NT2/D1 (cell line): ENCODE measurements at regions not wholly inside any gene's neighbourhood (a gene's known extent, or its start where the extent isn't known, plus 50 kb on each side); places are given as distances from the start of the nearest gene placed in this dataset.

Source experiments
- DNase-seq: peaks from one replicate; pipeline ENCODE4 v3.0.0-alpha.2; 2011; ENCODE audit warnings: low read depth, low spot score
- H3K27me3 ChIP-seq: 2 replicates; pipeline ENCODE4 v1.6.0; 2011; ENCODE audit warnings: mild to moderate bottlenecking; ENCODE audit not compliant: insufficient read length, insufficient read depth
- H3K36me3 ChIP-seq: 2 replicates; pipeline ENCODE4 v1.6.1; 2011; ENCODE audit warnings: mild to moderate bottlenecking, low read length, mixed read lengths; ENCODE audit not compliant: insufficient read depth, insufficient read length
- H3K4me1 ChIP-seq: 2 replicates; pipeline ENCODE4 v1.5.1; 2011; ENCODE audit not compliant: insufficient read depth, insufficient read length
- H3K4me3 ChIP-seq: 2 replicates; pipeline ENCODE4 v1.5.1; 2011; ENCODE audit warnings: low read depth; ENCODE audit not compliant: insufficient read length
- H3K9ac ChIP-seq: 2 replicates; pipeline ENCODE4 v1.6.0; 2011; ENCODE audit warnings: low read depth; ENCODE audit not compliant: insufficient read length
- H3K9me3 ChIP-seq: 2 replicates; pipeline ENCODE4 v1.5.1; 2011; ENCODE audit warnings: mild to moderate bottlenecking, low read length; ENCODE audit not compliant: insufficient read depth
- SUZ12 ChIP-seq: IDR thresholded peaks from 2 replicates; pipeline ENCODE4 v1.6.1; 2011; ENCODE audit not compliant: insufficient read length, insufficient read depth; ENCODE audit errors: extremely low read depth
- YY1 ChIP-seq: IDR thresholded peaks from 2 replicates; pipeline ENCODE4 v1.6.1; 2011; ENCODE audit not compliant: insufficient read length, insufficient read depth
- ZNF274 ChIP-seq: IDR thresholded peaks from 2 replicates; pipeline ENCODE4 v1.6.1; 2011; ENCODE audit warnings: mild to moderate bottlenecking, low read depth, low read length

DNA sequence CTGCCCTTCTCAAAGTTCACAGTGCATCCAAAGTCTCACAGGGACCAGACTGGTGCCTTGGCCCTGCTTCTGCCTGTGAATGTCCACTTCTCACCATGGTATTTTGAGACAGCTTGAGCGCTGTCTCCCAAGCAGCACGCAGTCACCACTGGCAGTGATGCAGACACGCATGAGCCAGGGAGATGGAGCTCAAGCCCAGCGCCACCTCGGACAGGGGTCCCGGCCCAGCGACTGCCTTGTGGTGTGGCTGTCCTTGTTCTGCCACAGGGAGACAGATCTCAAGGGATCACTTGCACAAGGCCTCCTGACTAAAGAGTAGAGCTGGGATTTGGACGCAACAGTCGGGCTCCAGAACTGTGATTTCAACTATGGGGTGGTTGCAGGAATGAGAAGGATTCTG, 92.6 kb upstream of the MBL2 start:
- H3K4me3 ChIP-seq = no peak overlapping the region
- peaks cover 24% of the 10 kb centered on the region; the same call in 1 of the 2 replicates for H3K9me3 ChIP-seq
- no peak overlapping the region for H3K9ac ChIP-seq
- no peaks in the 10 kb centered on the region for H3K36me3 ChIP-seq
- H3K27me3 ChIP-seq = no peaks in the 10 kb centered on the region
- no peaks in the 10 kb centered on the region for H3K4me1 ChIP-seq
- TF ChIP-seq YY1 (no peak), SUZ12 (no peak), ZNF274 (no peak)
- DNase-seq = no peak

DNA sequence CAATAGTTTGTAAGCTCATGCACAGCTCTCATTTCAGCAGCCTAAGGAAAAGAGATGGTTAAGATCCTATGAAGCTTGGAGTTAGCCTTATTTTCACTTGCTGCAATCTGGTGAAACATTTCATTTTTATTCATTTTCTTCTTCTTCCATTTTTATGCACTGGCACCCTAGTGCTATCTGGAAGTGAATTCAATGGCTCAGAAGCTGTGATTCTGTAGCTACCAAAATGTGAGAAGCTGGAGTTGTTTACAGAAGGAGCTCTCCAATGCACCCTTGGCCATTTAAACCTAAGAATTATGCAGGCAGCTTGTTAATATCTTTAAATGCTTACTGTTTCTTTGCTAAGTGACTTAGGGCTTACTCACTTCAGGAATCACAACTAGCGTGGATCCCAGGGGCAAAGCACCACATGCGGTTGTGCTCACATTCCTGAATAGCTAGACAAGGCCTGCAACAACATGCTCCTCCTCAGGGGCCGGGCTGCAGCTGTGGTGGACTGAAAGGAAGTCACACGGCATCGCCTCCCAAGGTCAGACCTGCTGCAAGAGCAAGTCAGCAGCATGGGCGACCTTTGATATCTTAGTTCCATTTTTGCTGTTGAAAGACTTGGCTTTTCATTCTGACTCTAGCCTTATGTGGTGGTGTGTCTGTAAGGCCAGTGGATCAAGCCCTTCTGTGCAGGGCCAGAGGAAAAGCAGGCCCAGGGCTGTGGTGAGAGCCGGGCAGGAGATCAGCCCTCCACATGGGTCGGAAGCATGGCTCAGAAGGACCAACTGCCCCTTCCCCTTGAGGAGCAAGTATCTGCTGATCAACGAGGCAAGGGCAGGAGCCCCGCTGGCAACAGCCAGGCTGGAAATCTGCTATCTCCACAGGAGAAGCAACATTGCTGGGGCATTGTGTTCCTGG, 91.9 kb upstream of the MBL2 start:
- Histone ChIP-seq H3K9me3 (peaks cover 19% of the 10 kb centered on the region; the same call in 1 of the 2 replicates), H3K4me1 (no peaks in the 10 kb centered on the region), H3K9ac (no peak overlapping the region), H3K4me3 (no peak overlapping the region), H3K36me3 (no peaks in the 10 kb centered on the region), H3K27me3 (no peaks in the 10 kb centered on the region)
- TF ChIP-seq ZNF274 = no peak
- TF ChIP-seq SUZ12 = no peak
- no peak for TF ChIP-seq YY1
- peak; percentile 57 for DNase-seq

DNA sequence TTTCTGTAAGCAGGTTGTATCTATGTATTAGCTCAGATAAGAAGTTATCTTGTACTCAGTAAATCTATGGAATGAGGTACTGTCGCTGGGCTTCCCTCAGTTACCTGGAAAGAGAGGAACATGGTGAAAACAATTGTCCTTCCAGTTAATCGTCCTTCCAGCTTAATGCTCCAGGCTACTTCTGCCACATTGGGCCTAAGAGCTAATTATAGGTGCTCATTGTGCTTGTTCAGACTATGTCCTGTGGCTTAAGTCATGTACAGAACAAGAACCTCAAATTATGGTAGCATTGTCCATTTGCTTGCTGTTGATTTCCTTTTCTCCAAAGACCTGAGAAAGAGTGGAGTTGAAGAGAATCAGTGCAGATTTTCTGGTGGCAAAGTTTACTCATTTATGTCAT, 86.1 kb upstream of the MBL2 start:
- H3K9ac ChIP-seq = no peak overlapping the region
- DNase-seq = no peak
- no peak overlapping the region for H3K4me3 ChIP-seq
- H3K36me3 ChIP-seq = no peaks in the 10 kb centered on the region
- H3K4me1 ChIP-seq = no peaks in the 10 kb centered on the region
- no peaks in the 10 kb centered on the region for H3K9me3 ChIP-seq
- TF ChIP-seq ZNF274 = no peak
- no peak for TF ChIP-seq SUZ12
- no peak for TF ChIP-seq YY1
- no peaks in the 10 kb centered on the region for H3K27me3 ChIP-seq

DNA sequence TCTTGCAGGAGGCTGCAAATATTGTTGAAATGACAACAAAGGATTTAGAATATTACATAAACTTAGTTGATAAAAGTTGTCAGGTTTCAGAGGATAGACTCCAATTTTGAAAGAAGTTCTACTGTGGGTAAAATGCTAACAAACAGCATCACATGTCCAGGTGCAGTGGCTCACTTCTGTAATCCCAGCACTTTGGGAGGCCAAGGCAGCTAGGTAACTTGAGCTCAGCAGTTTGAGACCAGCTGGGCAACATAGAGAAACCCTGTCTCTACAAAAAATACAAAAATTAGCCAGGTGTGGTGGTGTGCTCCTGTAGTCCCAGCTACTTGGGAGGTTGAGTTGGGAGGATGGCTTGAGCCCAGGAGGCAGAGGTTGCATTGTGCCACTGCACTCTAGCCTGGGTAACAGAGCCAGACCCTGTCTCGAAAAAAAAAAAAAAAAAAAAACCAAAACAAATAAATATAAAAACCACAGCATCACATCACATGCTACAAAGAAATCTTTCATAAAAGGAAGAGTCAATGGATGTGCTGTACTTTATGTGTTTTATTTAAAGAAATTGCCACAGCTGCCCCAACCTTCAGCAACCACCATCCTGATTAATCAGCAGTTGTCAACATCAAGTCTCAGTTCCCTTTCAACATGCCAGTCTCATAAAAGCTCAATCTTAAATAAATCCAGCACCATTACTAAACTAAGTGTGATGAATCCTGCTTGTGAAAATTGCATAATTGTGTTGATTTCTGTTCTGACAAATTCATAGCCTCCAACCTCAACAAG, 83.2 kb upstream of the MBL2 start:
- Histone ChIP-seq H3K4me3 (no peak overlapping the region), H3K27me3 (no peaks in the 10 kb centered on the region), H3K9ac (no peak overlapping the region), H3K4me1 (no peaks in the 10 kb centered on the region), H3K36me3 (no peaks in the 10 kb centered on the region), H3K9me3 (no peaks in the 10 kb centered on the region)
- no peak for DNase-seq
- TF ChIP-seq YY1 (no peak), ZNF274 (no peak), SUZ12 (no peak)

DNA sequence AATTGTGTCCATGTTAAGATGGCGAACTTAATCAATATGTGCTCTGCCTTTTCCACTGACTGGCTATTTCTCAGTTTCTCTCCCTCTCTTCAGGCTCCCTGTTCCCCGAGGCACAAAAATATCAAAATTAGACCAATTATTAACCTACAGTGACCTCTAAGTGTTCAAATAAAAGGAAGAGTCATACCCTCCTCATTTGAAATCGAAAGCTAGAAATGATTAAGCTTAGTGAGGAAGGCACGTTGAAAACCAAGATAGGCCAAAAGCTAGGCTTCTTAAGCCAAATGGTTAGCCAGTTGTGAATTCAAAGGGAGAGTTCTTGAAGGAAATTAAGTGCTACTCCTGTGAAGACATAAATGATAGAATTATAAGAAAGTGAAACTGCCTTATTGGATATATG, 81.1 kb upstream of the MBL2 start:
- no peak overlapping the region for H3K4me3 ChIP-seq

DNA sequence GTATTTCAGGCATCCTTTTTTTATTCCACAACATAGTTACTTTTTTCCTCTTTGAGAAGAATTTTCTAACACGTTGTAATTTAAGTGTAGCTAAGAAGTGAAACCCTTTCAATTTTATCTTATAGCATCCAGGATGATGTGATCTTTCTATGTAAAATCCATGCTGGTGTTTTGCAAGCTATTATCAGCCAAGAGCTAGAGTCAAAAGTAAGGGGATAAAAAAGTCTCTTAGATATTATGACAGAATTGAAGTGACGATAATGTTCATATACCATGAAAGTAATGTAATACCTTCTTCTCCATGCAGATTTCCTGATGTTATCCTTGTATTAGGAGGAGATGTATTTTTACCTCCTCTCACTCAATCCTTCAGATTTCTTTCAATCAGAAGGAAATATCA, 64.2 kb upstream of the MBL2 start:
- no peak for DNase-seq
- TF ChIP-seq SUZ12 (no peak), YY1 (no peak), ZNF274 (no peak)

More for the DNA sequence above, 81.1 kb upstream of the MBL2 start:
- Histone ChIP-seq H3K4me1 (no peaks in the 10 kb centered on the region), H3K9me3 (no peaks in the 10 kb centered on the region), H3K27me3 (no peaks in the 10 kb centered on the region), H3K36me3 (no peaks in the 10 kb centered on the region), H3K9ac (no peak overlapping the region)
- no peak for DNase-seq
- TF ChIP-seq ZNF274 = no peak
- no peak for TF ChIP-seq YY1
- TF ChIP-seq SUZ12 = no peak

More for the DNA sequence above, 64.2 kb upstream of the MBL2 start:
- no peaks in the 10 kb centered on the region for H3K27me3 ChIP-seq
- no peaks in the 10 kb centered on the region for H3K4me1 ChIP-seq
- no peak overlapping the region for H3K4me3 ChIP-seq
- H3K9me3 ChIP-seq = no peaks in the 10 kb centered on the region
- H3K36me3 ChIP-seq = no peaks in the 10 kb centered on the region
- no peak overlapping the region for H3K9ac ChIP-seq
